HepG2 (cell line): ENCODE measurements at regions not wholly inside any gene's neighbourhood (a gene's known extent, or its start where the extent isn't known, plus 50 kb on each side); places are given as distances from the start of the nearest gene placed in this dataset.

ENCODE experiments used
- ATAC-seq: fragments of 200-7000 bp; cut with Tn5 transposase; 3 replicates; pipeline ENCODE4 v1.9.1; 2020; ENCODE audit warnings: mild to moderate bottlenecking, moderate library complexity
- BruUV-seq: library from RNA; stranded (reverse); fragments of 400-500 nt; replicated peaks from 2 replicates; lab custom pipeline; 2021; lab: Mats Ljungman, UMichigan
- CTCF ChIA-PET: fragments of 300-600 bp; formaldehyde crosslinking; extraction: SDS; loops from one replicate; lab custom pipeline; 2021; ENCODE audit warnings: low total read pairs, inconsistent platforms, low intra/inter-chr PET ratio; lab: Yijun Ruan, JAX
- POLR2A ChIA-PET: fragments of 350-600 bp; sonication (Branson Sonifier 250); formaldehyde crosslinking; loops from one replicate; lab custom pipeline; 2020; ENCODE audit warnings: antibody characterized with exemption, inconsistent platforms; lab: Yijun Ruan, JAX
- DNase-seq: peaks from one replicate; pipeline ENCODE4 v3.0.0-alpha.2; 2015; ENCODE audit warnings: low spot score
- FAIRE-seq: peaks from 3 replicates; lab custom pipeline; 2011; peaks lifted over from hg19 to GRCh38; lab: Jason Lieb, UNC
- H2AFZ ChIP-seq: one replicate; pipeline ENCODE4 v1.6.1; 2011; ENCODE audit warnings: low read length, inconsistent platforms
- H3K27ac ChIP-seq: fragments of 300-600 bp; 3 replicates; pipeline ENCODE4 v1.8.0; 2011; ENCODE audit warnings: mixed run types, mild to moderate bottlenecking, mixed read lengths, low read length, inconsistent platforms; ENCODE audit not compliant: insufficient read depth; ENCODE audit errors: extremely low read length
- H3K27me3 ChIP-seq, 2 experiments: fragments of 200-600 bp in 1 of 2; 2 replicates in 1 of 2; 3 replicates in 1 of 2; pipeline versions ENCODE4 v1.6.0 to v1.8.0; 2011; ENCODE audit warnings: low read length in 2 of 2, mild to moderate bottlenecking in 2 of 2, moderate library complexity in 2 of 2, inconsistent platforms in 1 of 2; ENCODE audit not compliant: insufficient read depth in 2 of 2, control insufficient read depth in 1 of 2
- H3K36me3 ChIP-seq, 2 experiments: fragments of 200-600 bp in 1 of 2; replicated peaks in 1 of 2; 2 replicates in 1 of 2; 3 replicates in 1 of 2; pipeline versions ENCODE4 v1.5.1 to v1.8.0; 2011; ENCODE audit warnings: low read length in 2 of 2, inconsistent platforms in 1 of 2; ENCODE audit not compliant: insufficient read depth in 2 of 2, control insufficient read depth in 1 of 2
- H3K4me1 ChIP-seq: 2 replicates; pipeline ENCODE4 v1.5.1; 2012; ENCODE audit warnings: low read length, inconsistent platforms; ENCODE audit not compliant: insufficient read depth
- H3K4me2 ChIP-seq: 2 replicates; pipeline ENCODE4 v1.6.0; 2011; ENCODE audit warnings: low read depth, low read length, inconsistent platforms
- H3K4me3 ChIP-seq, 3 experiments: fragments of 200-600 bp in 1 of 3; sonication (generic), shearing (Covaris generic) in 1 of 3; replicated peaks in 1 of 3; 2 replicates each; pipeline ENCODE4 v1.5.1; 2011 to 2016; ENCODE audit warnings: low read length in 3 of 3, inconsistent platforms in 2 of 3, low read depth in 2 of 3, mild to moderate bottlenecking in 2 of 3, control low read depth in 1 of 3, mixed read lengths in 1 of 3; ENCODE audit not compliant: insufficient read depth in 1 of 3
- H3K79me2 ChIP-seq: one replicate; pipeline ENCODE4 v1.6.1; 2011; ENCODE audit warnings: low read length, inconsistent platforms; ENCODE audit not compliant: insufficient read depth
- H3K9ac ChIP-seq: 2 replicates; pipeline ENCODE4 v1.6.0; 2011; ENCODE audit warnings: mild to moderate bottlenecking, low read depth, low read length, inconsistent platforms; ENCODE audit not compliant: insufficient read depth
- H3K9me3 ChIP-seq: 2 replicates; pipeline ENCODE4 v1.5.1; 2012; ENCODE audit warnings: mild to moderate bottlenecking, low read length
- H4K20me1 ChIP-seq: 2 replicates; pipeline ENCODE4 v1.6.0; 2011; ENCODE audit warnings: inconsistent platforms, mild to moderate bottlenecking, low read length, moderate library complexity; ENCODE audit not compliant: insufficient read depth
- ATF1 ChIP-seq: IDR thresholded peaks from 2 replicates; pipeline ENCODE4 v1.6.1; 2016; ENCODE audit warnings: mild to moderate bottlenecking, control low read depth
- EEA1 ChIP-seq: sonication (generic); formaldehyde crosslinking; IDR thresholded peaks from 2 replicates; pipeline ENCODE4 v1.5.1; 2020; ENCODE audit warnings: mild to moderate bottlenecking, missing genetic modification reagents, borderline replicate concordance
- HNRNPUL1 ChIP-seq: fragments of 200-400 bp; formaldehyde crosslinking; IDR thresholded peaks from 2 replicates; pipeline ENCODE4 v1.6.1; 2017; ENCODE audit warnings: low read depth, mild to moderate bottlenecking, low read length, moderate library complexity
- MLXIP ChIP-seq: sonication (generic); formaldehyde crosslinking; IDR thresholded peaks from 2 replicates; pipeline ENCODE4 v1.9.0; 2021; ENCODE audit warnings: missing genetic modification reagents, borderline replicate concordance
- MTF2 ChIP-seq: sonication (generic); formaldehyde crosslinking; IDR thresholded peaks from 2 replicates; pipeline ENCODE4 v1.5.0; 2020; ENCODE audit warnings: missing genetic modification reagents, borderline replicate concordance
- NAIF1 ChIP-seq: sonication (generic); formaldehyde crosslinking; IDR thresholded peaks from 2 replicates; pipeline ENCODE4 v1.5.0; 2020; ENCODE audit warnings: mild to moderate bottlenecking, missing genetic modification reagents, borderline replicate concordance
- YEATS2 ChIP-seq: sonication (generic); formaldehyde crosslinking; IDR thresholded peaks from 2 replicates; pipeline ENCODE4 v1.4.0; 2020; ENCODE audit warnings: missing genetic modification reagents, borderline replicate concordance
- WGBS: methylation state at CpG from one replicate; pipeline ENCODE4 v1.1.6; 2017; ENCODE audit warnings: low lambda C conversion rate; 5-methylcytosine and 5-hydroxymethylcytosine counted together
- in situ Hi-C: cut with HindIII; loops from 2 replicates; pipeline ENCODE4 v1.10.0; 2017; ENCODE audit warnings: low pct_unique_long_range_greater_than_20kb; ENCODE audit not compliant: extremely low pct_ligation_motif_present
- intact Hi-C: fragments of 100-400 bp; cut with micrococcal nuclease; formaldehyde crosslinking; loops from one replicate; pipeline ENCODE4 v1.10.0; 2022; ENCODE audit not compliant: unreplicated experiment

- Histone ChIP-seq H3K9me3 (no peaks in the 10 kb centered on the region), H3K27me3 (peaks cover 27 to 78% of the 10 kb centered on the region in 2 experiments), H3K4me1 (peaks cover 11% of the 10 kb centered on the region), H2AFZ (no peak overlapping the region), H3K79me2 (no peaks in the 10 kb centered on the region), H3K4me2 (no peak overlapping the region), H3K27ac (no peak overlapping the region), H3K4me3 (no peak overlapping the region), H3K9ac (no peak overlapping the region), H3K36me3 (no peaks in the 10 kb centered on the region), H4K20me1 (peaks cover 9% of the 10 kb centered on the region; the same call in 1 of the 2 replicates)
- BruUV-seq = no TSS peak
- 42% methylated on average over 6 of the region's 12 CpGs for WGBS
- POLR2A ChIA-PET = no interaction called here
- CTCF ChIA-PET = no interaction called here
- ATAC-seq (peak; percentile 35), DNase-seq (no peak), FAIRE-seq (no peak)
- in situ Hi-C loops = no loop called here
- TF ChIP-seq HNRNPUL1 (no peak), MTF2 (CRISPR knock-in tag) (no peak)
- intact Hi-C loops = no loop called here
These were observed 68.7 kb upstream of the WNT7B start for GRCh38 chr22:46045459-46046298.

- no peak overlapping the region for H3K4me3 ChIP-seq
- no peak for DNase-seq
- peaks cover 24 to 83% of the 10 kb centered on the region in 2 experiments for H3K27me3 ChIP-seq
- CTCF ChIA-PET = no interaction called here
- H4K20me1 ChIP-seq = peaks cover 9% of the 10 kb centered on the region; the same call in 1 of the 2 replicates
- POLR2A ChIA-PET = no interaction called here
- no peak overlapping the region for H3K4me2 ChIP-seq
- no peaks in the 10 kb centered on the region for H3K9me3 ChIP-seq
- peaks cover 11% of the 10 kb centered on the region for H3K4me1 ChIP-seq
- TF ChIP-seq YEATS2 (CRISPR knock-in tag) = no peak
- no peak for TF ChIP-seq MLXIP (CRISPR knock-in tag)
- no peak for TF ChIP-seq NAIF1 (CRISPR knock-in tag)
- TF ChIP-seq EEA1 (CRISPR knock-in tag) = no peak
- no peak for TF ChIP-seq ATF1 (CRISPR knock-in tag)
- TF ChIP-seq, all 625 proteins: peak for 0
- 60% methylated on average over 1 of the region's 5 CpGs for WGBS
- no peak overlapping the region for H3K9ac ChIP-seq
- intact Hi-C loops = no loop called here
- H3K27ac ChIP-seq = no peak overlapping the region
- H2AFZ ChIP-seq = no peak overlapping the region
- ATAC-seq (no peak), FAIRE-seq (no peak)
- in situ Hi-C loops = no loop called here
- no peaks in the 10 kb centered on the region for H3K79me2 ChIP-seq
- BruUV-seq = no TSS peak
- no peaks in the 10 kb centered on the region for H3K36me3 ChIP-seq
These were observed 69.3 kb upstream of the WNT7B start for GRCh38 chr22:46046299-46046685.
